ENCODE measurements at regions not wholly inside any gene's neighbourhood (a gene's known extent, or its start where the extent isn't known, plus 50 kb on each side); places are given as distances from the start of the nearest gene placed in this dataset.
A peak's percentile ranks its signal among the peaks of the same experiment; 100 is the strongest.

DNA sequence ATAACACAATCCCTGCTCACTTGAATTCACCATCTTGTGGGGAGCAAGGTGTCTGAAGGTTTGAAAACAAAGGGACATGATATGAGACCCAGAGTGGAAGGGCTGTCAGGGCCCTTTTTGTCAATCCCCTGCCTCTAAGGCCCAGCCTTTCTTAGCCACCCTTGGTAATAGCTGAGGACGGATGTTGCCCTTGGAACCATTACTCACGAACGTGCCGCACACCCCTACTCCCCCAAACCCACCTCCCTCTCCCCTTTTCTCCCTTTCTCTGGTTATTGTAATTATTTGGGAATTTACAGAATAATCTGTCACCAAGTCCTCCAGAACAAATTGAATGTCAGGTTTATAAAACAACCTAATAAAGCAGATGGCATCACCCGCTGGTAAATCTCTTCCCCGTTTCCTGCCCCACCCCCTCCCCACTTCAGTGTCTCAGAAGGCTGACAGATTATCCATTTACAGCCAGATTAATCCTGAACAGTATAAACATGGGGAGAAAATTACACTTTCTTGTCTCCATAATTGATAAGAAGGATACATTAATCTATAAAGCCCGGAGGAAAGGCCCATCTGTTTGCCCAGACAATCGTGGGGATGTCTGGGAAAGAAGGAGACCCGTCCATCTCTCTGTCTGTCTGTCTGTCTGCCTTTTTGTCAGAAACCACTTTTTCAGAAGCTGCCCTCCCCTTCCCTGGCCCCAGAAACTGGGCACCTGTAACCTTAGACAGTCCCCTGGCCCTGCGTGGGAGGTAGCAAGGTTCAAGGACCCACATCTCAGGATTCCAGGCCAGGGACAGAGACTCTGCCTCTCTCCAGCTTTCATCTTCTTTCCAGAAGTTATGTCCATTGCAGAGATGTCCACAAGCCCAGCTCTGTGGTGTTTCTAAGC lies 60.6 kb upstream of the CD34 start:
- no peaks in the 10 kb centered on the region for H3K27me3 ChIP-seq (ENCODE audit: control insufficient read depth in 3 of 3, insufficient read depth in 3 of 3, low read length in 2 of 3)
- no peak overlapping the region for H3K4me3 ChIP-seq
- H3K36me3 ChIP-seq (ENCODE audit: control insufficient read depth in 4 of 4, insufficient read depth in 4 of 4, low read length in 4 of 4), result no peaks in the 10 kb centered on the region
- DNase-seq (no peak), ATAC-seq (ENCODE audit: insufficient read depth, low FRiP score) (no peak)
- no peak overlapping the region for H3K27ac ChIP-seq (ENCODE audit: low read depth in 1 of 2, low read length in 1 of 2)
- no peak overlapping the region for H3K9ac ChIP-seq (ENCODE audit: insufficient read depth in 1 of 2, low read length in 2 of 2)
- no peaks in the 10 kb centered on the region for H3K9me3 ChIP-seq (ENCODE audit: control insufficient read depth in 4 of 4, insufficient read depth in 3 of 4, low read length in 3 of 4)
- H3K4me1 ChIP-seq (ENCODE audit: control insufficient read depth in 5 of 5, insufficient read depth in 5 of 5, low read length in 5 of 5), result peaks cover 0 to 37% (median 12%) of the 10 kb centered on the region in 5 donors
- 79 to 88% methylated on average over 10 of the region's 10 CpGs for WGBS, 2 donors
- TF ChIP-seq, protein P1, sequence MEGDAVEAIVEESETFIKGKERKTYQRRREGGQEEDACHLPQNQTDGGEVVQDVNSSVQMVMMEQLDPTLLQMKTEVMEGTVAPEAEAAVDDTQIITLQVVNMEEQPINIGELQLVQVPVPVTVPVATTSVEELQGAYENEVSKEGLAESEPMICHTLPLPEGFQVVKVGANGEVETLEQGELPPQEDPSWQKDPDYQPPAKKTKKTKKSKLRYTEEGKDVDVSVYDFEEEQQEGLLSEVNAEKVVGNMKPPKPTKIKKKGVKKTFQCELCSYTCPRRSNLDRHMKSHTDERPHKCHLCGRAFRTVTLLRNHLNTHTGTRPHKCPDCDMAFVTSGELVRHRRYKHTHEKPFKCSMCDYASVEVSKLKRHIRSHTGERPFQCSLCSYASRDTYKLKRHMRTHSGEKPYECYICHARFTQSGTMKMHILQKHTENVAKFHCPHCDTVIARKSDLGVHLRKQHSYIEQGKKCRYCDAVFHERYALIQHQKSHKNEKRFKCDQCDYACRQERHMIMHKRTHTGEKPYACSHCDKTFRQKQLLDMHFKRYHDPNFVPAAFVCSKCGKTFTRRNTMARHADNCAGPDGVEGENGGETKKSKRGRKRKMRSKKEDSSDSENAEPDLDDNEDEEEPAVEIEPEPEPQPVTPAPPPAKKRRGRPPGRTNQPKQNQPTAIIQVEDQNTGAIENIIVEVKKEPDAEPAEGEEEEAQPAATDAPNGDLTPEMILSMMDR (IDR thresholded peaks at IDR 0.05; ENCODE audit: control extremely low read depth, extremely low read depth), result no peak

DNA sequence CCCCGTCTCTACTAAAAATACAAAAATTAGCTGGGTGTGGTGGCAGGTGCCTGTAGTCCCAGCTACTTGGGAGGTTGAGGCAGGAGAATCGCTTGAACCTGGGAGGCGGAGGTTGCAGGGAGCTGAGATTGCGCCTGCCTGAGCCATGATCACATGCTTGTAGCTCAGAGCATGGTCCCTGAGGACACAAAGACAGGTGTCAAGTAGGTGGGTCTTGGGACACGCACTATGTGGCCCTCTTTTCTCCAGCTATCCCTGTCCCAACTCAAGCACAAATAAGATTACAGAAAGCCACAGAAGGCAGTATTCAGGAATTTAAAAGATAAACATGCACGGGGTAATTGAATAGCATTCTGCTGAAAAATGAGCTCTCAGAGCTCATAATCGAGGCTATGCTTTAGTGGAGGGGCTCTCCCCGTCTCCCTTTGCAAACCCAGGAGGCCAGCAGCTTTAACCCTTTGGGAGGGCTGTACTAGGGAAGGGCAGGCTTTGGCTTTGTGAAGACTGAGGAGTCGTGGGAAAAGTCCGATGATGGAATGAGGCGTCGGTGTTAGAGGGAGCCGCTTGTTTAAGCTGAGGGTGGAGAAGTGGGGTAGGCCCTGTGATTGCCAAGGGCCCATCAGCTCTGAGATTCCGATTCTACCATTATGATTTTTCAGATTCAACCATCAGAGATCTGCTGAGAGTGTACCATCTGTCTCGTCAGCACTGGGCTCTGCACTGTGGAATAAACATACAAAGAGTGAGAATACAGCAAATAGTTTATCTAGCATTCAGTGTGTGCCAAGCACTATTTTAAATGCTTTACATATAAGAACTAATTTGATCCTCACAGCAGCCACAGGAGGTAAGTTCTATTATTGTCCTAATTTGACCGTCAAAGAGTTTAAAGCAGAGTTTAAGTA lies 59.7 kb upstream of the CD34 start:
- Histone ChIP-seq H3K27ac (ENCODE audit: low read depth in 1 of 2, low read length in 1 of 2) (no peak overlapping the region), H3K4me3 (no peak overlapping the region), H3K27me3 (ENCODE audit: control insufficient read depth in 3 of 3, insufficient read depth in 3 of 3, low read length in 2 of 3) (no peaks in the 10 kb centered on the region), H3K9ac (ENCODE audit: insufficient read depth in 1 of 2, low read length in 2 of 2) (no peak overlapping the region), H3K9me3 (ENCODE audit: control insufficient read depth in 4 of 4, insufficient read depth in 3 of 4, low read length in 3 of 4) (no peaks in the 10 kb centered on the region), H3K4me1 (ENCODE audit: control insufficient read depth in 5 of 5, insufficient read depth in 5 of 5, low read length in 5 of 5) (peaks cover 0 to 37% (median 12%) of the 10 kb centered on the region in 5 donors), H3K36me3 (ENCODE audit: control insufficient read depth in 4 of 4, insufficient read depth in 4 of 4, low read length in 4 of 4) (no peaks in the 10 kb centered on the region)
- no peak for ATAC-seq (ENCODE audit: insufficient read depth, low FRiP score)
- TF ChIP-seq, protein P1 (IDR thresholded peaks at IDR 0.05; ENCODE audit: control extremely low read depth, extremely low read depth), result no peak
- WGBS, 2 donors, result 75 to 84% methylated on average over 16 of the region's 16 CpGs
- peak in 2 of 3 donors; percentile 25 to 37 for DNase-seq

DNA sequence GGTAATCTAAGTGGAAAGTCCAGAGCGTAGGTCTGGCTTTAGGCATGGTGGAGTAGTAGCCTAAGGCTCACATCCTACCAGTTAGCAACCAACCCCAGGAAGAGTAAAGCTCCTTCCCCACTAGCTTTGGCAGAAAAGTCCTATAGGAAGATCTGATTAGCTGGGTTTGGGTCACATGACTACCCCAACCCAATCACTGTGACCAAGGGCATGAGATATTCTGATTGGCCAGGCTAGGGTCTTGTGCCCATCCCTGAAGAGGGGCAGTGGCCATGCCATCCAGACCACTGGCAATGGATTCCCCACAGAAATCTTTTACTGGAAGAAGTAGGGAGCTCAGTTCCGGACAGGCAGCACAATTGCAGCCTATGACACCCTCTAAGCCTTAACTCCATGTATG lies 58.6 kb upstream of the CD34 start:
- H3K27me3 ChIP-seq (ENCODE audit: control insufficient read depth in 3 of 3, insufficient read depth in 3 of 3, low read length in 2 of 3), result no peaks in the 10 kb centered on the region
- no peak overlapping the region for H3K9ac ChIP-seq (ENCODE audit: insufficient read depth in 1 of 2, low read length in 2 of 2)
- H3K4me1 ChIP-seq (ENCODE audit: control insufficient read depth in 5 of 5, insufficient read depth in 5 of 5, low read length in 5 of 5), result peaks cover 0 to 37% (median 12%) of the 10 kb centered on the region in 5 donors
- no peaks in the 10 kb centered on the region for H3K9me3 ChIP-seq (ENCODE audit: control insufficient read depth in 4 of 4, insufficient read depth in 3 of 4, low read length in 3 of 4)
- TF ChIP-seq, protein P1 (IDR thresholded peaks at IDR 0.05; ENCODE audit: control extremely low read depth, extremely low read depth), result no peak
- H3K4me3 ChIP-seq, result no peak overlapping the region
- WGBS, 2 donors, result 94 to 96% methylated on average over 2 of the region's 2 CpGs
- H3K36me3 ChIP-seq (ENCODE audit: control insufficient read depth in 4 of 4, insufficient read depth in 4 of 4, low read length in 4 of 4), result no peaks in the 10 kb centered on the region
- DNase-seq (no peak), ATAC-seq (ENCODE audit: insufficient read depth, low FRiP score) (no peak)
- H3K27ac ChIP-seq (ENCODE audit: low read depth in 1 of 2, low read length in 1 of 2), result no peak overlapping the region
